ENCODE measurements at regions not wholly inside any gene's neighbourhood (a gene's known extent, or its start where the extent isn't known, plus 50 kb on each side); places are given as distances from the start of the nearest gene placed in this dataset.

GRCh38 chr2:220175967-220176366, 548.5 kb downstream of the SLC4A3 start:
- DNase-seq (ENCODE audit: extremely low spot score, insufficient read length, low read depth): no peak
- FAIRE-seq: no peak

DNA sequence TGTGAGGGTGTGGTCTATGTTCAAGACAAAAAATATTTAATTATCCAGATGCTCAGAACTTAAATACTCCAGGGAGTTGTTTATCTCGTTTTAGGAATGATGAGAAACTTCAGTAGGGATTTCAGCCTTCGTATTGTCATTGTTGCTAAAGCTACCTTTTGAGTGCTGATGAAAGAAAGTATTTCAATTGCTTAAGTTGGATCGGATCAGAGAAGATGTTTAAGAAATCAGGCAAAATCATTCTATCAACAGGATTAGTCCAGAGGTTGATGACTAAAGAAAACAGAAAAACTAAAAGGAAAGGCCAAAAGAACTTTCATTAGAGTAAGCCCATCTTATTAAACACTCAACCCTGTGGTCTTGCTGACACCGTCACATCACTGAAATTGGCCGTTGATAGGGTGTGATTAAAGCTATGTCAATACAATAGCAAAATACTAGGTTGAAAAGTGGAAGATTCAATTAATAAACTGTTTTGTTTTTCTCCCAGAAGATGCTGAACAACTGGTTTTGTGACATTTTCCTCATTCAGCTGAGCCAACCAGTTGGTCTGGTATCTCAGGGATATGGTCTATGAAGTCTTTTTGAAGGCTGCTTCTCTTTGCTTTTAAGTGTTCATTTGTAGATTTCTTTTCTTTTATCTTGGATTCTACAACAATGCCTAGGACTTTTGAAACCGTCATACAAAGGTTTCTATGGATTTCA, 551.7 kb downstream of the SLC4A3 start:
- DNase-seq (ENCODE audit: extremely low spot score, insufficient read length, low read depth): no peak
- FAIRE-seq: no peak

DNA sequence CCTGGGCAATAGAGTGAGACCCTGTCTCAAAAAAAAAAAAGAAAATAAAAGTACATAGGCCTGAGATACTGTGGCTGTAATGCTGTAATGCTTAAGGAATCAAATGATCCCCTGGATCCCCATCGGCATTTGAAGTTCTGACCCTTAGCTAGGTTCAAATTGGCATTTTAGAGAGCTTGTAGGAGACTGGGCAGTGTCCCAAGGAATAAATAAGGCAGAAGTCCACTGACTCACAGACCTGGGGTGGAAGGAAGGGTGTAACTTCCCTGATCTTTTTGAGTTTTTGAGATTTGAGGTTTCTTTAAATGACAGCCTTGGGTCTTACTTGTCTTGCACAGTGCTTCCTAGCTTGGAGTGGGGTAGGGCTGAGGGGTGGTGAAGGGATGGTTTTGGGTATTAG, 553.7 kb downstream of the SLC4A3 start:
- DNase-seq (ENCODE audit: extremely low spot score, insufficient read length, low read depth): no peak
- no peak for FAIRE-seq

GRCh38 chr2:220182790-220183189, 555.4 kb downstream of the SLC4A3 start:
- no peak for FAIRE-seq
- DNase-seq (ENCODE audit: extremely low spot score, insufficient read length, low read depth): no peak

DNA sequence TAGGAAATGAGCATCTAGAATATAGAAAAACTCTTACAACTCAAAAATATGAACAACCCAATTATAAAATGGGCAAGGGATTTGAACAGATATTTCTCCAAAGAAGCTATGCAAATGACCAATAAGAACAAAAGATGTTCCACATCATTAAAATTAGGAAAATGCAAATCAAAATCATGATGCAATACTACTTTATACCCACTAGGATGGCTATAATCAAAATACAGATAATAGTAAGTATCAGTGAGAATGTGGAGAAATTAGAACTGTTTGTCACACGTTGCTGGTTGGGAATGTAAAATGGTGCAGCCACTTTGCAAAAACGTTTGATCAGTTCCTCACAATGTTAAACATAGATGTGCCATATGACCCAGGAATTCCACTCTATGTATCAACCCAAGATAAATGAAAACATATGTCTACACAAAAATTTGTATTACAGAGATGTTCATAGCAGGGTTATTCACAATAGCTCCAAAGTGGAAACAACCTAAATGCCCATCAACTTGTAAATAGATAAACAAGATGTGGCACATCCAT, 558.4 kb downstream of the SLC4A3 start:
- DNase-seq (ENCODE audit: extremely low spot score, insufficient read length, low read depth): no peak
- FAIRE-seq: no peak

DNA sequence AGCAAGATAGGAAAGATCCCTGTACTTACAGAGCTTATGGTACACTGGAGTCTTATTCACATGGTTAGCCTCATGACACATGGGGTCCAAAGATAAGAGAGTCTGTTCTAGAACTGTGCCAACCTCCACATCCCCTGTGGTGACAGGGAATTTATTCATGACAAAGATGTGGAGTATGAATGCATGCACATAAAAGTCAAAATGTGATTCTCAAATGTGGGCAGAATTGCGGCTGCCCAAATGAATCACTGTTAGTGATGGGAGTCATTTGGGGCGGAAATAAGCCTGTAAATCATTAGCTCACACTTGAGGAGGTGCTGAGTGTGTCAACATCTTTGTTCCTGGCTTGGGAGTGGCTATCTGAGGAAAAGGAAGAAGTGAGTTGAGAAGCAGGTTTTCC, 560.6 kb downstream of the SLC4A3 start:
- FAIRE-seq: no peak
- DNase-seq (ENCODE audit: extremely low spot score, insufficient read length, low read depth): no peak

DNA sequence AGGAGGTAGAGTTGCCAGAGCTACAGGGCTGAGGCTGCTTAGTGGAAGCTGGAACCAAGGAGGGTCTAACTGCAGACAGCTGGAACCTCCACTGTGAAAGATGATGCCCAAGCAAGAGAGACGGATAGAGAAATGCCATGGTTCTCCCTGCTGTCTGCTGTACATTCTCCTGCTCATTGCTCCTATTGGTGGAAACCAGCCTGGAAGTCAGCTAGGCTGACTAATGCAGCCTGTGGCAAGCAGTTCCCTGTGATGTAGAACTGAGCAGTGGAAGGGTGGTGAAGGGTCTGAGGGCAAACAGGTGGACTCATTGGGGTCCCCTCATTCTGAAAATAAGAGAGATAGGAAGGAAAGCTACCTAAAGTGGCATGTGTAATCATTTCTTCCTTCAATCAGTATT, 563.6 kb downstream of the SLC4A3 start:
- no peak for DNase-seq (ENCODE audit: extremely low spot score, insufficient read length, low read depth)
- no peak for FAIRE-seq

GRCh38 chr2:220191737-220192136, 564.3 kb downstream of the SLC4A3 start:
- FAIRE-seq (no peak), DNase-seq (ENCODE audit: extremely low spot score, insufficient read length, low read depth) (no peak)

DNA sequence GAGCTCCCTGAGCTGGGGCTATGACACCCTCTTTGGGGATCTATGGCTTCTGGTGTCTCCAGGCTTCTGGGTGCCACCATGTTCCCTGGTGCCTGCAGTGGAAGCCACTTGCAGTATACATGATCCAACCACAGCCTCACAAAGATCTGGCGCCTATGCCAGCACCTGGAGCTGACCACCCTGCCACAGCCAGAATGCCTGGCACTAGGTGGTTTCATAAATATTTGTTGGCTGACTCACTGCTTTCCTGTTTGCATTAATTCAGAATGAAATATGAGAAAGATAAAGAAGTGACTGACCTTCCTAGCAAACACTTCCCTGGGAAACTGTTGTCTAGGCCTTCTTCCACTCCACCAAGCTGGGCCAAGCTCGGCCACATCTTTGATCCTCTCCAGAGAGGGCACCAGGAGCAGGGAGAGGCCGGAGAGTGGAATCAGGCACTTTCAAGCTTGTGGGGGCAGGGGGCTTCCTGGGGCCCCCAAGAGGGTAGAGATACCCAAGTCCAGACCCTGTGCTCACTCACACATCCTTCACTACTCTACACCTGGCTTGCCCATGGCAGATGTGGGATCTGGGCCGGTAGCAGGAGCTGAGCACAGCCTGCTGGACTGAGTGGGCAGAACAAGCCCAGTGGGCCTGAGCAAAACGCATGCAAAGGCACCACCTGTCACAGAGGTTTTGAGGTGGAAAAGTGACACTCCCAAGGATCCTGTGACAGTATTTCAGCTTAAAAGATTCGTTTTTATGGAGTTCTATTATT, 565.7 kb downstream of the SLC4A3 start:
- FAIRE-seq: no peak
- DNase-seq (ENCODE audit: extremely low spot score, insufficient read length, low read depth): no peak

DNA sequence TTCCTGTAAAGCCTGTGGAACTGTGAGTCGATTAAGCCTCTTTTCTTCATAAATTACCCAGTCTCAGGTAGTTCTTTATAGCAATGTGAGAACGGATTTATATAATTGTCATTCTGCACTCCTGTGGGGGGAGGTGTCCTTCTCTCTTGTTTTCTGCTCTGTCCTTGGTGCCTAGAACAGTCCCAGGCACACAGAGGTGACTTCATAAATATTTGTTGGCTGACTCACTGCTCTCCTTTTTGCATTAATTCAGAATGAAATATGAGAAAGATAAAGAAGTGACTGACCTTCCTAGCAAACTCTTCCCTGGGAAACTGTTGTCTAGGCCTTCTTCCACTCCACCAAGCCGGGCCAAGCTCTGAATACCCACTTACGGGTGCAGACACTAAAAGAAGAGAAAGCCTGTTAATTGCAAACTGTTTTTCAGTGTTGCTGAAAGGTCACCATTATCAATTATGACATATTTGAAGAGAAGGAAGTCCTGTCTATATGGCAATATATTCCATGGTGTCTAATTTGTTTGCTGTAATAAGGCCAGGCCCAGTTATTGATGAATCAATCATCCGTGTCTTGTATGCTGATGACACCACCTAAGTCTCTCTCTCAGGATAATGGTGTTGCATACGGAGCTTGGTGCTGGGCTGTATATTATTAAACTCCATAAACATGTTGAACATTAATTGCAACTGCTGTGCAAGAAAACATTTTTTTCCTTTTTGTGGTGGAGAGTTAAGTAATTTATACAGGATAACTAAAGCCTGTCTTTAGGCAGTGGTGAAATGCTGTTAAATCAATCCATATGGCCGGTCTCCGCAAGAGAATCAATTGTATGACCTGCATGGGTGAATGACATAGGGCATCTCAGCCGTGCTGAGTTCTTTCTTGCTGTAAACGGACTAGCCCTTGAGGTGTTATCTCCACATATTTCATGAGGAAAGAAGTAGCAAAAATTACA, 567.5 kb downstream of the SLC4A3 start:
- FAIRE-seq: no peak
- DNase-seq (ENCODE audit: extremely low spot score, insufficient read length, low read depth): no peak

- FAIRE-seq: no peak
- no peak for DNase-seq (ENCODE audit: extremely low spot score, insufficient read length, low read depth)
These were observed 571.5 kb downstream of the SLC4A3 start for GRCh38 chr2:220198896-220199295.

DNA sequence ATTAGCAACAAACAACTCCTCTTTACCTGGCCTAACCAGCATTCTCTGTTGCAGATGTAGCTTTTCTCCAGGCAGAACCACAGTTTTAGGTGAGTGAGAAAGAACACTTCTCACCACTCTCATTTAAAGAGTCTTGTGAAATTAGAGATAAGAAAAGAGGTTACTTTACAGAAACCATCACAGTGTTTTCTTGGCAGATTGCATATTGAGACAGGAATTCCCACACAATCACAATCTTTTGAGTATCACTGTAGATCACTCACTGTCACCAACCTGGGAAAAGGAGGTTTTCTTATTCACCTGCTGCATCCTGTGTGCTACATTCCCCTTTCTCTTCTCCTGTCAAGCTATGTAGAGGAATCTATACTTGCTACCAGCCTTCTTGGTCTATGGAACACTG, 574.6 kb downstream of the SLC4A3 start:
- no peak for FAIRE-seq
- no peak for DNase-seq (ENCODE audit: extremely low spot score, insufficient read length, low read depth)

DNA sequence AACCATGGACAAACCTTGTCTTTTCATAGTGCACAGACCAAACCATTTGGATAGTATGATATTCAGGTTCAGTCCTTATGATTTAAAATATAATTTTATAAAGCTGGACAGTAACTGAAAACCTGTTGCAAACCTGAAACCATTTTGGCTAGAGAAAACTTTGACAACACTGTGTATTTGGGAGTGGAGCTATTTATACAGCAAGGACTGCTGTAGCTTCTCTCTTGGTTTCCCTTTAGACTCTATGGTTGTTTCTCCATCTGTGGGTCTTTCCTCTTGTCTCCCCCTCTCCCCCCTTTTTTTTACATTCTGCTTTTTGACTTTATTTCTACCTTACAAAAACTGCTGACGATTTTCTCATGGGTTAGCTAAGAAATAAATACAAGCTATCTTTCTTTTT, 581.7 kb downstream of the SLC4A3 start:
- DNase-seq (ENCODE audit: extremely low spot score, insufficient read length, low read depth) (no peak), FAIRE-seq (no peak)

- no peak for DNase-seq (ENCODE audit: extremely low spot score, insufficient read length, low read depth)
- no peak for FAIRE-seq
These were observed 582.3 kb downstream of the SLC4A3 start for GRCh38 chr2:220209751-220210150.

- FAIRE-seq (no peak), DNase-seq (ENCODE audit: extremely low spot score, insufficient read length, low read depth) (no peak)
These were observed 585.1 kb downstream of the SLC4A3 start for GRCh38 chr2:220212296-220213080.

- DNase-seq (ENCODE audit: extremely low spot score, insufficient read length, low read depth): no peak
- no peak for FAIRE-seq
These were observed 588.4 kb downstream of the SLC4A3 start for GRCh38 chr2:220215785-220216184.

GRCh38 chr2:220219371-220219770, 591.9 kb downstream of the SLC4A3 start:
- FAIRE-seq (no peak), DNase-seq (ENCODE audit: extremely low spot score, insufficient read length, low read depth) (no peak)

- DNase-seq (ENCODE audit: extremely low spot score, insufficient read length, low read depth): no peak
- FAIRE-seq: no peak
These were observed 592.6 kb downstream of the SLC4A3 start for GRCh38 chr2:220220009-220220408.

GRCh38 chr2:220221992-220222391, 594.6 kb downstream of the SLC4A3 start:
- no peak for FAIRE-seq

More at GRCh38 chr2:220221992-220222391, 594.6 kb downstream of the SLC4A3 start:
- no peak for DNase-seq (ENCODE audit: extremely low spot score, insufficient read length, low read depth)
